H1 (cell line): ENCODE measurements at regions not wholly inside any gene's neighbourhood (a gene's known extent, or its start where the extent isn't known, plus 50 kb on each side); places are given as distances from the start of the nearest gene placed in this dataset.

Experiments used
- CHD7 ChIP-seq: fragments of 300-600 bp; sonication (generic); IDR thresholded peaks from 2 replicates; pipeline ENCODE4 v1.7.1; 2012; ENCODE audit warnings: low read length, moderate library complexity, mild to moderate bottlenecking, inconsistent platforms; ENCODE audit not compliant: insufficient replicate concordance
- JUN ChIP-seq: IDR thresholded peaks from 2 replicates; pipeline ENCODE4 v1.6.1; 2011; ENCODE audit warnings: low read depth, mild to moderate bottlenecking, improper control_type of control experiment, low read length
- PHF8 ChIP-seq: fragments of 200-600 bp; sonication (generic); conservative IDR thresholded peaks from 2 replicates; pipeline ENCODE4 v1.7.1; 2012; ENCODE audit warnings: low read depth, mild to moderate bottlenecking, inconsistent platforms, low read length, moderate library complexity
- POLR2A ChIP-seq, 2 experiments: IDR thresholded peaks; 1 replicate in 1 of 2; 2 replicates in 1 of 2; pipeline ENCODE4 v1.6.1; 2011; ENCODE audit warnings: low read depth in 2 of 2, low read length in 2 of 2, mild to moderate bottlenecking in 2 of 2; ENCODE audit errors: control extremely low read depth in 1 of 2
- POLR2AphosphoS5 ChIP-seq: IDR thresholded peaks from 2 replicates; pipeline ENCODE4 v1.6.1; 2011; ENCODE audit warnings: low read depth, low read length
- SIRT6 ChIP-seq: IDR thresholded peaks from one replicate; pipeline ENCODE4 v1.7.1; 2012; ENCODE audit warnings: low read length, inconsistent platforms
- TEAD4 ChIP-seq: IDR thresholded peaks from 2 replicates; pipeline ENCODE4 v1.6.1; 2012; ENCODE audit warnings: low read depth, low read length, inconsistent platforms, mixed read lengths
- USF2 ChIP-seq: IDR thresholded peaks from 2 replicates; pipeline ENCODE4 v1.6.1; 2011; ENCODE audit warnings: low read length, improper control_type of control experiment
- YY1 ChIP-seq: IDR thresholded peaks from 2 replicates; pipeline ENCODE4 v1.6.1; 2011; ENCODE audit warnings: low read depth, mild to moderate bottlenecking, low read length
- ZNF274 ChIP-seq: IDR thresholded peaks from 2 replicates; pipeline ENCODE4 v1.7.0; 2012; ENCODE audit warnings: low read length, borderline replicate concordance; ENCODE audit errors: extremely low read depth

GRCh38 chr12:48285751-48286650, 64.7 kb downstream of the ZNF641 start (continued):
- TF ChIP-seq CHD7 (no peak), SIRT6 (no peak), JUN (no peak), POLR2AphosphoS5 (no peak), ZNF274 (no peak), YY1 (no peak), PHF8 (no peak), TEAD4 (no peak), POLR2A (IDR thresholded peaks at IDR 0.05; ENCODE audit: control extremely low read depth in 1 of 2, low read depth in 2 of 2, low read length in 2 of 2) (no peak), USF2 (no peak)
